NOMO-1 treated with DMSO at 0.1 percent for 48 hours (cell line): ENCODE measurements at regions not wholly inside any gene's neighbourhood (a gene's known extent, or its start where the extent isn't known, plus 50 kb on each side); places are given as distances from the start of the nearest gene placed in this dataset.
"Not testable (repeated sequence)": the region's sequence is repeated elsewhere in the genome, so short reads cannot be mapped to it uniquely, and the experiment has no call there.

Source experiments
- DNase-seq: peaks from one replicate; lab custom pipeline; 2025; ENCODE audit not compliant: unreplicated experiment; lab: John Stamatoyannopoulos, UW

DNA sequence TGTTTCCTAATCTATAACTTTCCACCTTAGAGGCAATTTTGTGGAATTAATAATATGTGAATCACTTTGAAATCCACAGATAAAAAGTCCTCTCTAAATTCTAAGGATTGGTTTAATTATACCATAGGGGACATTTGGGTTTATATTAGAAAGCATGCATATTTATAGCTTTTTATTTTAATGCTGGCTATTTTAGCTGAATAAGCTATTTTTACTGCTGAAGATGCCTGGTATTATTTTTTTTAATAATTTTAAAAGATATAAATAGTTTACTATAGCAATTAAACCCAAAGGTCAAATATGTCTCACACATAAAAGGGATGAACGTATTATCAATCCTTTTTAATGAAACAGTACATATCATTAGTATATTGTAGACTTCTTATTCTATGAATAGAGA is 415.4 kb downstream of the MAGEB5 start:
- no peak for DNase-seq

DNA sequence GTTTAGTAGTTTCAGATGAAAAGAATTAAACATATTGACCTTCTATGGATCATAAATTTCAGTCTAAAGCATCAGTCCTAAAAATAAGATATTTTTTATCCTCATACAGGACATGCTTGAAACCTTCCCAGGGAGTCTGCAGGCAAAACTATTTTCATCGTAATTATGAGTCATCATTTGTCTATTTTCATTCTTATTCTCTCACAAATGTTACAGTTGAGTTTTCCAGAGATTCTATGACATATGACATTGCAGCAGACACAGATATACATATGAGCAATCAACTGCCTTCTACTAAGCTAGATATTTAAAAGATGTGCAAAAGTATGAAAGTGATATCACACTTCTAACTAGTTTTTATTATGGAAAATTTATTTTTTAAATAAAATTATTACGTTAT is 398.0 kb downstream of the MAGEB5 start:
- DNase-seq, result no peak

DNA sequence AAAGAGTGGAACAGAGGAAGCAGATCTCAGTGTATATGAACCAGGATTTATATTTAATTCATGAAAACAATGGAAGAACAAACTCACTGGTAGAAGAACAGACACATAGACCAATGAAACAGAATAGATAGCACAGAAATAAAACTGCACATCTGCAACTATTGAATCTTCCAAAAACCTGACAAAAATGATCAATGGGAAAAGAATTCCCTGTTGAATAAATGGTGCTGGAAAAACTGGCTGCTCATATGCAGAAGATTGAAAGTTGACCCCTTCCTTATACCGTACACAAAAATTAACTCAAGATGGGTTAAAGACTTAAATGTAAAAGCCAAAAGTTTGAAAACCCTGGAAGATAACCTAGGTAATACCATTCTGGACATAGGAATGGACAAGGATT is 391.0 kb downstream of the MAGEB5 start:
- DNase-seq, result no peak

DNA sequence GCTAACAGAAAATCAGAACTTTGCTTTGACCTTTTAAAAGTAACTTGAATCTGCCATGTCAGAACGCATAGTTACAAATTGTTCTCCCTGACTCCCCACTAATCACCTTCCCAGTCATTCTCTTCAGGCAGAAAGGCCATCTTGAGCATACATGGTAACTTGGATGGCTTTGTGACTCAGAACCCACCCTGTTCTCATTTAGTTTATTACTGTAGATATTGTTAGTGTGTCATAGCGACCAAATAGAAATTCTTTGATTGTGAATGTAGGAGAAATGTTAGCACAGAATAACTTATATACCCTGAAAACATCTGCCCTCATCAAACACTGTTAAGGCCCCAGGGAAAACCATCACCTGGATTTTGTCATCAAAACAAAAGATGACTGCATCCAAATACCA is 382.0 kb downstream of the MAGEB5 start:
- no peak for DNase-seq

DNA sequence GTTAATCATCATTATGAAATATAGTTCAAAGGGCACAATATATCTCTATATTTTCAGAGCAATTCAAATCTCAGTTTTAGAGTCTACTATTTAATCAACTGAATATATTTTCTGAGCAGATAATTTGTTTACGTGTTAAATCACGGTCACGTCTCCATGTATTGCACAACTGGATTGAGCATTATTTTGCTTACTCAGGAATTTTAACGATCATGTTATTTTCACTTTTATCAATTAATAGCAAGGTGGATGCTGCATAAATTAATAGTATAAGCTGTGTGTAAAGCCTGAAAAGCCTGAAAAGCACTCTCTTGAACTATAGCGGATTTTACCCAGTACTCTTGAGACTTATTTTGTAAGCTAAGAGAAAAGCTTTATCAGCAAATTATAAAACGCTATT is 374.9 kb downstream of the MAGEB5 start:
- no peak for DNase-seq

DNA sequence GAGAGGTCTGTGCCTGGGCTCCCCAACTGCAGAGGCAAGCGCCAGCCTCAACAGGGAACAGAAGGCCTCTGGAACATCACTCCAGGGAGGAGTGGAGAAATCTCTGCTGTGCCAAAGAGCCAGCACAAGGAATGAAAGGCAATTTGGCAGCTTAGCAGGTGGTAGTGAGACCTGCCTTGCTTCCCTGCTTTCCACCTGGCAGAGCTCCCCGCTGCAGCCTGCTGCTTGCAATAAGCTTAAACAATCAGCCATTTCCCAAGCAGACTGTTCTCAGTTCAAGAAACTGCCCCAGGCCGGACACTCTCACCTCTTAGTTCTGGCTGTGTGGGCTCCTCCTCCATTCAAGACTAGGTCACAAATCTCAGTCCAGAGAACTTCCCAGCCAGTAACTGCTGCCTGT is 370.6 kb downstream of the MAGEB5 start:
- no peak for DNase-seq

DNA sequence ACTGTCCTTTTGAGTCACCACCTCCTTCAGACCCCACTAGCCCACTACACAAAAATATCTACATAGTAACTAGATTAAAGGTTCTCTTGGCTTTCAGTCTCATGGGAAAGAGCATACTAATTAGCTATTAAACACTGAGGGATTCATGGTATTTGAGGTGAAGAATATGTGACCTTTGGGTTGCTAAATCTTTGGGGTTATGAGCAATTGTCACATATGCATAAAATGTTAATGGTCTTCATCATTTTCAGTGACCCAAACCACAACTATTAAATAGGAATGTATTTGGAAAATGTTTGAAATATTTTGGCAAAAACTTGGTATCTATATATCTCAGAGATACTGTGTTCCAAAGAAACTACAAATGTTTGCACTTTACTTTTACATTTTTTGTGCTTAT is 365.1 kb downstream of the MAGEB5 start:
- no peak for DNase-seq

DNA sequence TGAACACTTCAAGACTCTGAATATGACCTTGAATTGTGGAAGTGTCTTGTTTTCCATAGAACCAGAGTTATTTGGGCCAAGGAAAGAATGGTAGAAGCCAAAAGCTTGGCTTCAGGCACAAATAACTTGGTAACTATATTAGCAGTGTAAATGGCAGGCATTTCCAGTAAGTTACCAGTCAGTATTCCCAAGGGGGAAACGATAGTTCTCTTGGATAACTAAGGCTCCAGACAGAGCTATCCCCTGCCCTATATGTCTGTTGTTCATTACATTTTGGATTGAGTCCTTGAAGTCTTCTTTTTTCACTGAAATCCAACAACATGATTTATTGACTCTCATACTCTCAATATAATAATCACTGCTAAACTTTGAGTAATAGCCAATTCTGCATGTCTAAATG is 364.1 kb downstream of the MAGEB5 start:
- DNase-seq, result no peak

DNA sequence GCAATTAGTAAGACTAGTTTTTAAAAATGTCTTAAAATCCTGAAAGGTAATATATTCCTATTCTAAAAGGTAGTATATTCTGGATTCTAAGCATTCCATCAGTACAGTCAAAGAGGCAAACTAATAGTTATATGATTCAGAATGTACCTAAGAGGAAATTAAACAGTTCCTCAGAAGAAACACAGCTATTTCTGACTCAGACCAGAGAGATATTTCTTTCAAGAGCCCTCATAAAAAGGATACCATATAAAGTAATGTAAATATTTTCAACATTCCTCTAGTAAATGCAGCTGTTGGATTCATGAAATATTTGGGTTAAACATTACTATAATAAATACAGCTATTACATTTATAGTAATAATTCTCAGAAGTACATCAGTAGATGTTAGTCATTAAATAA is 358.3 kb downstream of the MAGEB5 start:
- DNase-seq, result no peak

DNA sequence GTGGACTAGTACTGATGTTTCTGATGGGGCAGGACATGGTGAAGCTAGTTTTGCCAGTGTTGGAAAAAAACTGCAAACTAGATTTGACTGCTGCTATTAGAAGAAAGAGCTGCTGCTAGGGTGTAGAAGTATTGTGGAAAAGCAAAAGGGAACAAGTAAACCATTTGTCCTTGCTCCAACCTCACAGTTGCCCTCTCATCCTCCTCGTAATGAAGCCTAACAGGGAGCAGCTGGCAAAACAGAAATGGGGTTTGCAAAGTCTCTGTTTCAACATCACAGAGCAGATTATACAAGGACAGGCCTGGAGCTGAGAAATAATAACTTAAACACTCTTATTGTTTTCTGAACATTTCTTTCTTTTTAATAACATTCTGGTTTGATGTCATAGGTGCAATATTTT is 346.2 kb downstream of the MAGEB5 start:
- no peak for DNase-seq

DNA sequence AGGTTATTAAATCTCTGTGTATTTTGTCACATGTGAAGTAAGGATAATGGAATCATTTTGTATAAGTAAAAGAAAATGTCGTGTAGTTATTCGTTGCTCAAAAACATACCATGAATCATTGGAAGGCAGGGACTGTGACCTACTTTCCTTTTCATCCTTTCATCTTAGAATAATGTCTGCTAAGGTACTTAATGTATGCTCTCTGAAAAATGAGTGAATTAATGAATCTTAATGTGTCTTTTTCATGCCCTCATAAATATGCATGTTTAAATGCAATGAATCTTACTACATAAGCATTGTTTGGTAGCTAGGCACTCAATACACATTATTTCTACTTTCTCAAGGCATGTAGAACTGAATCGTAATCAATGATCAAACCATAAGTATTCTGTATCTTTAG is 343.9 kb downstream of the MAGEB5 start:
- no peak for DNase-seq

DNA sequence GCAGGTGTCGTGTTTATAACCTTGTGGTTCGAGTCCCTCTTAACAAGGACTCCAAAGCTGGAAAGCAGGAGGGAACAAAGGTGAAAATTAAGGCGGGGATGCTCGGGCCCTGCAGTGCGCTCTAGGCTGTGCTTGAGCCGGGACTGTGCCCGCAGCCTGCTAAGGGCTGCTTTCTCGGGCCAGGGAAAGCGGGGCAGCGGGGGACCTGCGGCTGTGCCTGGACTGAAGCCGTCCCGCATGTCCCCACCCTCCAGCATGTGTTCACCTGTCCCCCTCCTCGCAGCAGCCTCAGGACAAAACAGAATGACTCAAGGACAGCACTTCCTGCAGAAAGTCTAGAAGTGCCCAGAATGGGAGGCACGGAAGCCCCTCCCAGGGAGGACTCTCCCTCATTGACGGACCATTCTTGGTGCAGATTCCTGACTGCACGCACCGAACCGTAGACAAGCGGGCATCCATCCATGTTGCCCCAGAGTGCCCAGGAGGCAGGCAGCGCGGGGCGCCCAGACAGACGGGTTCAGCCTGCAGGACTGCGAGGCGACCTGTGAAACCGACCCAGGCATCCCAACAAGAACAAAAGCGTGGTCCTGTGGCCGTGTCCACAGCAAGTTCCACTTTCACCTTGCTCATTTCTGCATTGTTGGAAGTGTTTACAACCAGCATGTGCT is 342.9 kb downstream of the MAGEB5 start:
- no peak for DNase-seq

DNA sequence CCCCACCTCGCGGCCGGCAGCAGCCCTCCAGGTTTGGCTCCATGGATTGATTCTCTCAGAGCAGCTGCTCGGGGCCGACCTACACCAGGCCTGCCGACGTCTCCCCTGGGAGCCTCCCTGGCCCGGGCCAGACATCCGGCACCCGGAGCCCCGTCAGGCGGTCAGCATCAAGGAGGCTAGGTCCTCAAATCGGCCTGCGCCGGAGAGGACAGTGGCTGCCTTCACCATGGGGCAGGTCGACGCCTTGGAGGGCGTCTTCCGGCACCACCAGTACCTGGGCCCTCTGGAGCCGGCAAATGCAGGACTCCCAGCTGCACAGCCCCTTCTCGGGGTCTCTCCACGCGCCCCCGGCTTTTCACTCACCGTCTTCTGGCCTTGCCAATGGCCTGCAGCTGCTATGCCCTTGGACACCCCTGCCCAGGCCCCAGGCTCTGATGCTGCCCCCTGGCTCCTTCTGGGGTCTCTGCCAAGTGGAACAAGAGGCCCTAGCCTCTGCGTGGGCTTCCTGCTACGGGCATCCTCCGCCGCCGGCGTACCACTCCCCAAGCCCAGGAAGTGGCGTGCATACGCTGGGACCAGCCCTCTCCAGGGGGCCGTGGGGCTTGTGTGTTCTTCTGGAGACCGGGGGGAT is 341.8 kb downstream of the MAGEB5 start:
- DNase-seq, result no peak

DNA sequence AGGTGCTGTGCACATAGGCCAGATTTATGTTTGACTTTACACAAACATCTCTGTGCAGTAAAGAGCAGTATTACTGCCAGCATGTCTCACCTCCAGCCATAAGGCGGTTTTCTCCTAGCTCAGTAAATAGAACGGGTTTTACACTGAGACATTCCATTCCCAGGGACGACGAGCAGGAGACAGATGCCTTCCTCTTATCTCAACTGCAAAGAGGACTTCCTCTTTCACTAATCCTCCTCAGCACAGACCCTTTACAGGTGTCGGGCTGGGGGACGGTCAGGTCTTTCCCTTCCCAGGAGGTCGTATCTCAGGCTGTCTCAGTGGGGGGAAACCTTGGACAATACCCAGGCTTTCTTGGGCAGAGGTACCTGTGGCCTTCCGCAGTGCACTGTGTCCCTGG is 309.8 kb downstream of the MAGEB5 start:
- DNase-seq, result not testable (repeated sequence)

DNA sequence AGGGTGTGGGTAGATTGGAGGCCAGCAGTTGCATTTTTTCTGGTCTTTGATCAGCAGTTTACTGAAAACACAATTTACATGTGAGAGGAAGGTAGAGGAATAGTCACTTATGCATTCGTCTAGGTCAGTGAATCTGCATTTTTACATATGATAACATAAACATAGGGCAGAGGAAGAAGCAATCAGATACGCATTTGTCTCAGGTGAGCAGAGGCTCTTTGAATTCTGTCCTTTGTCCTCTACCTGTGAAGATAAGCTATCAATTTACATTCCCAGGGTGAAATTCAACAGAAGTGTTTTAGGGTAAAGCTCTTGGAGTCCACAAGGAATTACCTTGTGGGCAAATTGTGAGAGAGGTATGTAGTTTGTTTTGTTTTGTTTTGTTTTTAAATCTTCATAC is 306.5 kb downstream of the MAGEB5 start:
- no peak for DNase-seq

DNA sequence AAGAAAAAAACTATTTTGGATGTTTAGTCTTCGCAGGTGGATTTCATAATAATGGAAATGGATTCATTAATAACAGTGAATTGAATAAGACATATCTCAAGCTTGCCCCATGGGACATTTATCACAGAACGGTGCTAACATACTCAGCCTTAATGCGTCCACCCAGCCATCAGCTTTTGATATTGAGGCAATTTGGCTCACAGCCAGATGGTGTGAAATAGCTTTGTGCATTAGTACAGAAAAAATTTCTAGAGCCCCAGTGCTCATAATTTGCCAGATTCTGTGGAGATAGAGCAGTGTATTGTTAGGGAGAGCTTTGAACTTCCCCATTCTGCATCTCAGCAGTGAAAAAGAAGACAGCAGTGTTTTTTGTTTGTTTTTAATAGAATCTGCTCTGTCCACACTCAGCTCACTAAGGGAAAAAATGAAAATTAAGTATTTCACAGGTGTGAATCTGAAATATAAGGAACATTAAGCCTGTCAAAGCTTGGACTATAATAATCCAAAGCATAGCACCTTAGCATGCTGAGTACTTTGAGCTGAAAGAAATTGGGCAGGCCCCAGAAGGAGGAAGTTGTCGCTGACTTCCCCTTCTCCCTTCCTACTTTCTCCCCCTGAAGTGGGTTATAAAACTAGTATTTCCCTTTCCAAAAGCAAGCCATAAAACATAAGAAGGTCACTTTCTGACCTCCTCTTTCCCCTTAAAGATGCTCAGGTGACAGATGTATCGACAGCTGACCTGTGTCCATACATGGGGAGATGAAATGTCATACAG is 295.8 kb downstream of the MAGEB5 start:
- DNase-seq, result peak; percentile 69

DNA sequence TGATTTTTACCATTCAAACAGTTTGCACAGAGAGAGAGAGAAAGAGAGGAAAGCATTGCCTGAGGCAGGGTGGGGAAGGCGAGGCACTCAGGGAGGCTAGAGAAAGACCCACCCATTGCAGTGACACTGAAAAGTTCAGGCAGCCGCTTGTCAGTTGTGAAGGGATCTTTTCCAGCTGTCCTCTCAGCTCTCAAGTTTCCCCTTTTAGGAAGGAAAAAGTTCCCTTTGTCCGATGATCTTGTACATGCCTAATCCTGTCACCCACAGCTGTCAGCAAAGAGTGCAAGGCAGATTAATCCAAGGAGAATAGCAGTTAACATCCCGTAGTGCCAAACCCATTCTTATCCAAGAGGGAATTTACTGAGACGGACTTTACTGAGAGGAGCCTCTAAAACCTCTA is 255.0 kb downstream of the MAGEB5 start:
- DNase-seq, result no peak

DNA sequence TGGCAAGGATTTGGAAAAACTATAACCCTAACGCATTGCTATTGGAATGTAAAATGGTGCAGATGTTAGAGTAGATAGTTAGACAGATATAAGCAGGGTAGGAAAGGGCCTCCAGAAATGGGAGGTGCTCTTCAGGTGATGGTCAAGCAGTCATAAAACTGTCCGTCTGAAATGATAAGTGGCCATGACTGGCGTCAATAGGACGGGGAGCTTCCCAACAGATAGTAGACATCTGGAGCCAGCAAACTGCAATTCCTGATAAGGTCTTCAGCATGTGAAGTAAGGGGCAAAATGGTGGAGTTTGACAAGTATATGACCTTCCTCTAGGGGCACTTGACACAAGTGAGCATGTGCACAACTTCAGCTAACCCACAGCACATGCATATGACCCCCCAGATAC is 250.4 kb downstream of the MAGEB5 start:
- DNase-seq, result no peak

DNA sequence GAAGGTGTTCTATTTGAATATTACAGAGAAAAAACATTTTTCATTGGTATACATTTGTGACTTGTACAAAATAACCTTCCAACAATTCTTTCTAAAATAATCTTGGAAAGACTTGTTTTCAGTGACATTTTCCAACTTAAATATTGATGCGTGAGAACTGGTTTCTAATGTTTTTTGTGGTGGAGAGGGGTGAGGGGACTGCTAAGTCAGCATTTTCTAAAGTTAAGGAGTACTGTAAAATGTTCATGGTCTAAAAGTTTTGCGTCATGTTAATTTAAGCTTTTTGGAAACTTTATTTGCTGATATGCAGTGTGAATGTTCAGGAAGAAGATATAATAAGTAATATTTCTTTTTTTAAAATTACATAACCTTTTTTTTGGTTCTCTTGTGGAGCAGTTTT is 229.3 kb downstream of the MAGEB5 start:
- no peak for DNase-seq

DNA sequence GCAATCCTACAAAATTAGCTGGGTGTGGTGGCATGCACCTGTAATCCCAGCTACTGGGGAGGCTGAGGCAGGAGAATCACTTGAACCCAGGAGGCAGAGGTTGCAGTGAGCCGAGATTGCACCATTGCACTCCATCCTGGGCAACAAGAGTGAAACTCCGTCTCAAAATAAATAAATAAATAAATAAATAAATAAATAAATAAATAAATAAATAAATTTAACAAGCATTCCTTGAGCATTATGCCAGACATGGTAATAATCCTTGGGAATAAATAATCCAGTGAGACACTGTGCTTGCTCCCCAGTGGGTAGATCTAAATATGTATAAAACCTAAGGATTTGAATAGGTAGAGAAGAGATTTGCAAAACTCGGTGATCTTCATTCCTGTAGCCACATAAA is 228.4 kb downstream of the MAGEB5 start:
- not testable (repeated sequence) for DNase-seq

DNA sequence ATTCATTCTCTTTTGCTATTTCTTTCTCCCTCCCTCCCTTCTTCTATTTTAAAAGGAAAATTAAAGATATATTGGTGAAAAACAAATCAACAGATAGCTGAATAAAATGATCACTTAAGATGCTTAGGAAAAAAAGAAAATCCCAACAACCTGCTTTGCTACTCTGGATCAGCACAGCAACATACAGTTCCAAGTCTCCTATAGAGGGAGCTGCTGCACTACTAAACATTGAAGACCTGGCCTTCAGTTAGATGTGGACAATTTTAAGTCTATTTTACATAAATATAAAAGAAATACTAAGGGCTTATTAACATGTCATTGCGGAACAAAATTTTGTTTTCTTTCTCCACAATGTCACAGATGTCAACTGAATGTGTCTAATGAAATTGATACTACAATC is 226.4 kb downstream of the MAGEB5 start:
- DNase-seq, result no peak

DNA sequence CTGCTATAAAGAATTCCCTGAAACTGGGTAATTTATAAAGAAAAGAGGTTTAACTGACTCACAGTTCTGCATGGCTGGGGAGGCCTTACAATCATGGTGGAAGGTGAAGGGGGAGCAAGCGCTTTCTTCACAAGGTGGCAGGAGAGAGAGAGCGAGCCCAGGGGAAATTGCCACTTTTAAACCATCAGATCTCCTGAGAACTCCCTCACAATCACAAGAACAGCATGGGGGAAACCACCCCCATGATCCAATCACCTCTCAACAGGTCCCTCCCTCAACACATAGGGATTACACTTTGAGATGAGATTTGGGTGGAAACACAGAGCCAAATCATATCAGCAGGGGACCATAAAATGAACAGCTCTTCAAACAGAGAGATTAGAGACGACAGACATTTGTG is 198.6 kb downstream of the MAGEB5 start:
- no peak for DNase-seq
